ENCODE measurements at regions not wholly inside any gene's neighbourhood (a gene's known extent, or its start where the extent isn't known, plus 50 kb on each side); places are given as distances from the start of the nearest gene placed in this dataset.

GRCh38 chr4:153034681-153035080 is 98.6 kb downstream of the FHDC1 start:
- no peak for DNase-seq (ENCODE audit: low read depth in 4 of 4, low spot score in 3 of 4)

- DNase-seq (ENCODE audit: low read depth in 4 of 4, low spot score in 3 of 4) = no peak
Observed at GRCh38 chr4:153036931-153037482, 100.9 kb downstream of the FHDC1 start.

- DNase-seq (ENCODE audit: low read depth in 4 of 4, low spot score in 3 of 4) = no peak
Observed at GRCh38 chr4:153038623-153039311, 102.6 kb downstream of the FHDC1 start.

GRCh38 chr4:153039542-153040185 is 103.5 kb downstream of the FHDC1 start:
- DNase-seq (ENCODE audit: low read depth in 4 of 4, low spot score in 3 of 4) = no peak

DNA sequence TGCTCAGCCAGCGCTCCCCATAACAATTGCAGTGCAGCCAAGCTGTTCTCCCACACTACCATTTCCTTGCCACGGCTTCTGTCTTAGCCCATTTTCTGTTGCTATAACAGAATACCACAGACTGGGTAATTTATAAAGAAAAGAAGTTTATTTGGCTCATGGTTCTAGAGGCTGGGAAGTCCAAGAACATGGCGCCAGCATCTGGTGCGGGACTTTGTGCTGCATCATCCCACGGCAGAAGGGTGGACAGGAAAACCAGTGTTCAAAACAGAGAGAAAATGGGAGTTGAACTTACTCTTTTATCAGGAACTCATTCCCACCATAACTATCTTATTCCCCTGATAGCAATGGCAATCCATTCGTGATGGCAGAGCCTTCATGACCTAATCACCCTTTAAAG is 104.6 kb downstream of the FHDC1 start:
- no peak for DNase-seq (ENCODE audit: low read depth in 4 of 4, low spot score in 3 of 4)

DNA sequence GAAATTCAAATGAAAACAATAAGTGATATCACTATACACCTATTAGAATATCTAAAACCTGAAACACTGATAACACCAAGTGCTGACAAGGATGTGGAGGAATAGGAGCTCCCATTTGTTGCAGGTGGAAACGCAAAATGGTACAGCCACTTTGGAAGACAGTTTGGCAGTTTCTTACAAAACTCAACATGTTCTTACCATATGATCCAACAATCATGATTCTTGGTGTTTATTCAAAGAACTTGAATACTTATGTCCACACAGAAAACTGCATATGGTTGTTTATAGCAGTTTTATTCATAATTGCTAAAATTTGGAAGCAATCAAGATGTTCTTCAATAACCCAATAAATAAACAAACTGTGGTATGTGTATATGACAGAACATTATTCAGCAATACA is 107.9 kb downstream of the FHDC1 start:
- no peak for DNase-seq (ENCODE audit: low read depth in 4 of 4, low spot score in 3 of 4)

DNA sequence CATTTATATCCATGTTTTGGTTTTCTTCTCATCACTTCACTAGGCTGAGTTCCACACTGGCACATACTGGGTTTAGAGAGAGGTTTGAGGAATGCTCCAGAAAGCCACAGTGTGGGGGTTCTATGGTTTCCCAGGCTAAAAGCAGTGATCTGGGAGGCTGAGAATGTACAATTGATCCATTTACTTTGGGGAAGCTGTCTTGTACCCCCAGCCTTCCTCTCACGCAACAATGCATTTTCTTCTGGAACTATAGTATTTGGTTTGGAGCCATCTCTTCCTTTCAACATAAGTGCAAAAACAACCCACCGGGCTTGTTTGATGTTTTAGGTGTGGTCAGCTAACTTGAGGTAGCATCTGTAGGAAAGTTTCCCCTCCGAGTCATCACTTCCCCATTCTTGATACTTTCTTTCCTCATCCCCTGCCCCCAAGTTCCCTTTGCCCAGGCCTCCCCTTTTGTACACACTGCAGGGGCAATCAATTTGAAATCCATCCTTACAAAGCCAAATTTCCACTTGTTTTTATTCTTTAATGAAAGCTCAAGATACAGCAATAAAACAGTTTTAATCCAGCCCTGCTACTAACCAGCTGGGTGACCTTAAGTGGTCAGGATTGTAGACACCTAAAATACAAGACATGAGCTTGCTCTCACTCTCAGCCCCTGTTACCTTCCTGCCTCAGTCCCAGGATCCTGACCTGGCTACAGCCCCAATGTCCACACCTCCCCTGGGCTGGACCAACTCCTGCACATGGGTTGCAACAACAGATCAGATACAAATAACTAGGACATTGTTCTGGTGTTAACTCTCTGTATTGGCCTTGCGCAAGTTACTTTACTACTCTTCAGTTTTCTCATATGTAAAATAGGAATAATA is 109.2 kb downstream of the FHDC1 start:
- no peak for DNase-seq (ENCODE audit: low read depth in 4 of 4, low spot score in 3 of 4)

- DNase-seq (ENCODE audit: low read depth in 4 of 4, low spot score in 3 of 4) = no peak
Observed at GRCh38 chr4:153058671-153059060, 122.5 kb downstream of the FHDC1 start.

GRCh38 chr4:153060196-153060595 is 124.1 kb downstream of the FHDC1 start:
- no peak for DNase-seq (ENCODE audit: low read depth in 4 of 4, low spot score in 3 of 4)

GRCh38 chr4:153061971-153062370 is 125.8 kb downstream of the FHDC1 start:
- no peak for DNase-seq (ENCODE audit: low read depth in 4 of 4, low spot score in 3 of 4)

GRCh38 chr4:153062652-153063168 is 126.6 kb downstream of the FHDC1 start:
- DNase-seq (ENCODE audit: low read depth in 4 of 4, low spot score in 3 of 4) = no peak

DNA sequence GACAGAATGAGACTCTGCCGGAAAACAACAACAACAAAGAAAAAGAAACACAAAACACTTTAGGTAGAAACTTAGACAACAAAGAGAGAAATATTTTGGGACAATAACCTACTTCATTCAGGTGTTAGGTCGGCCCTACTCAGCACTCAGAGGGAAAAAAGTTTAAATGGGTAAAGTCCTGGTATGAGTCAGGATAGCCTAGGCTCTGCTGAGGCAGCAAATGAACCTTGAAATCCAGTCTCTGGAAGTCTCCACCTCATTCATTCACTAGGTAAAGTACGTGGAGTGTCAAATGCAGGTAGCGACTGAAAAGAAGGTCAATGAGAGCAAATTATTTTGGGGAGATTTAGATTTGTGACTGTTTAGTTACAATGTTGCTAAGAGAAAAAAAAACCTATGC is 127.4 kb downstream of the FHDC1 start:
- DNase-seq (ENCODE audit: low read depth in 4 of 4, low spot score in 3 of 4) = no peak

DNA sequence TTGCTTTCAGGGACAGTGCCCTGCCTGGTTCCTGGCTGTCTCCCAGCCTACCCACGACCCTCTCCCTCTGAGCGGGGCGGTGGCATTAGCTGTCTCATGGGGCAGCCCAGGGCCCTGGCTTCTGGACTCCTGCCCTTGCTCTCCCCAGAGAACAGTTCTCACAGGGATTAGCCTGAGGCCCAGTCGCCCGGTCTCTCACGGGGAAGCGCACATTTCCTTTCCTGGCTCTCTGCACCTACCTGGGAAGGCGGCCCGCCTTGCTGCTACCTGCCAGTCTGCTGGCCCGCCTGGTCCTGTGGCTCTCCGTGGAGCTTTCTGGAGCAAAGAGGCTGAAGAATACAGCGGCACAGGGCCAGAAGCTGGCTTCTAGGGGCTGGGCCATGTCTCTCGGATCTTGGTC is 128.4 kb downstream of the FHDC1 start:
- DNase-seq (ENCODE audit: low read depth in 4 of 4, low spot score in 3 of 4) = no peak

DNA sequence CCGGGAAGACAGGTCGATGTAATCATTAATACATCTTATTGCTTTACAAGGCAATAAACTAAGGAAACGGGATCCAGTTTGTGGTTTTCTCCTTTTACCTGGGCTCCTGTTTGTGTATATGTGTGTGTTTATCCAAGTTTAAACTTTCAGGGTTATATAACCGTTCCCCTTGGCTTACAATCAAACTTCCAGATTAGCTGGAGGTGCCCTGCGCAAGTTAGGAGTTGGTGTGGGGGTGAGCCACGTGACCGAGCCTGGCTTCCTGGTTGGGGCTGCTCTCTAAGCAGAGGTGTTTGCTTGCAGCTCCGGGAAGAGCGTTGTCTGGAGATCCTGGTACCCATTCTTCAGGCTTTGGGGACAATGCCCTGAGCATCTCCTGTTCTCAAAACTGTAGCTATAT is 129.2 kb downstream of the FHDC1 start:
- DNase-seq (ENCODE audit: low read depth in 4 of 4, low spot score in 3 of 4) = no peak

- DNase-seq (ENCODE audit: low read depth in 4 of 4, low spot score in 3 of 4) = no peak
Observed at GRCh38 chr4:153067376-153067775, 131.3 kb downstream of the FHDC1 start.

DNA sequence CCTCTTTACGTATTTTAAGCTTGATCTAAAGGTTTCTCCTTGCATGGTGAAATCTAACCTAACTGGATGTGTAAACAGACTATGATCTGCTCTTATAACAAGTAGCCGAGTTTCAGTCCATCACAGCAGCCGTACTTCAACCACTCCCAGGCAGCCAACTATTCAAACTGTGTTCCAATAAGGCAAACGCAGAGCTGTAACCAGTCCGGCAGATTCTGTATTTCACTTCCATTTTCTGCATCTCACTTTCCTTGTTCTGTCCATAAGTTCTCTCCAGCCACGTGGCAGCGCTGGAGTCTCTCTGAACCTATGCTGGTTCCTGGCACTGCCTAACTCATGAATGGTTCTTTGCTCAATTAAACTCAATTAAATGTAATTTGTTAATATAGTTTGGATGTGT is 132.6 kb downstream of the FHDC1 start:
- no peak for DNase-seq (ENCODE audit: low read depth in 4 of 4, low spot score in 3 of 4)

GRCh38 chr4:153071958-153072598 is 132.2 kb upstream of the TRIM2 start:
- no peak for DNase-seq (ENCODE audit: low read depth in 4 of 4, low spot score in 3 of 4)

DNA sequence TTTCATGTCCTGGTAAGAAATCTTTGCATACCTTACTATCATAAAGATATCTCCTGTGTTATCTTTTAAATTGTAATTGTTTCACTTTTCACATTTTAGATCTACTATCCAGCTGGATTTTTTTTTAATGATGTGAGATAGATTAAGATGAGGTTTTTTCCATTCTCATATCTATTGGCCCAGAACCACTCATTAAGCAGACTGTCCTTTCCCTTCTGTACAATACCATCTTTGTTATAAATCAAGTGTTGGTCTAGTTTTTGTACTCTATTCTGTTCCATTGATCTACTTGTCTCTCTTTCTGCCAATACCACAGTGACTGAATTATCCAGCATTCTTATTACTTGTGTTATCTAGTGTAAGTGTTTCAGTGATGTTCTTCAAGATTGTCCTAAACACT is 131.6 kb upstream of the TRIM2 start:
- no peak for DNase-seq (ENCODE audit: low read depth in 4 of 4, low spot score in 3 of 4)

DNA sequence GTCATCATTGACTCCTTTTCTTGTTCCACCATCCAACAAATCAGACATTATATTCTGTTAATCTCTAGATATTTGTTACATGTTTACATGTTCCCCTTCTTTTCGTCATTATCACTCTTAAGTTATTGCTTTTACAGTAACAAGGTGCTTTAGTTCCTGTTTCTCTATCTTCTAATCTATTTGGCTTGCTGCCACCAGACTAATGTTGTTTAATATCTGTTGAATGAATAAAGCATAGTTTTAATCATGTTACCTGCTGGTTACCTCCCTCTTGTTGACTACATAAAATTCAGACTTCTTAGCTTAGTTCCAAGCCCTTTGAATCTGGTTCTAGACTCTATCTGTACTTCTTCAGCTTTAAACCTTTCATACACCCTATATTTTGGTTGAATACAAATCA is 129.8 kb upstream of the TRIM2 start:
- no peak for DNase-seq (ENCODE audit: low read depth in 4 of 4, low spot score in 3 of 4)

DNA sequence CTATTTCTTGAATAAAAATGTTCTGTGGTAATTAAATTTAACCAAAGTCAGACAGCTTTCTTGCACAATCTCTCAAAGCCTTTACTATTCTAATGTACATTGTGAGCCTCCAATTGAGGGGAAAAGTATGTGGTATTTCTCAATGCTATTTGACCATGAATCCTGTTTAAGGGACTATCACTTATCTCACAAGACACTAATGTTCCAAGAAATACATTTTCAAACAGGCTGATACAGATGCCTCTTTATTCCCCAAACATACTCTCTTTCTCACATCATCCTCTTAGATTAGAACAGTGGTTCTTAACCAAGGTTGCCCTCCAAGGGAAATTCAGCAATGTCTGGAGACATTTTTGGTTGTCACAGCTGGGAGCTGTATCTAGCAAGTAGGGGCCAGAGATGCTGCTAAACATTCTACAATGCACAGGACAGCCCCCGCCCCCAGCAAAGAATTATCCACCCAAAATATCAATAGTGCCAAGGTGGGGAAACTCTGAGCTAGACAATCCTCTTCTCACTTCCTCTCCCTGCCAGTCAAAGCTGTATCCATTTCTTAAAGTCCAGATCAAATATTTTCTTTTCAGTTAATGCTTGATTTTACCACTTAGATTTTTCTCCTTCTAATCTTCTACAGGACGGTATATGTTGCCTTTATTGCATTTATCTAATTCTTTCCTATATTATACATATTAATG is 129.2 kb upstream of the TRIM2 start:
- DNase-seq (ENCODE audit: low read depth in 4 of 4, low spot score in 3 of 4) = no peak
